ENCODE measurements at regions not wholly inside any gene's neighbourhood (a gene's known extent, or its start where the extent isn't known, plus 50 kb on each side); places are given as distances from the start of the nearest gene placed in this dataset.

DNA sequence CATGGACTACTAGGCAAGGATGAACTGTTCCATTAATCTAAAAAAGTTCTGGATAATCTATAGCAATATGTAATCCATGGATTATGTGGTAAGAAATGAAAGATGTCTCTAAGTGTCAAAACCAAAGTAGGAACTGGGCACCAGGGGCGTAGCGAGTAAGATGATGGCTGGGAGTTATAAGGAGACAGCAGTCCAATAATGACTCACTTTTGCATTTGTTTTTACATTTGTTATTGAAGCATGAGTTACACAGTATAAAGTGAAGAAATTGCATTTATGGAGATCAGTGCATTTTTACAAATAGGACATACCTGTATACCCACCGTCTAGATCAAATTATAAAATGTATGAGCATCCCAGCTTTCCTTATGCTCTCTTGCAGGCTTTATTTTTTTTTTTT is 878.5 kb upstream of the MAP3K7 start:
- H3K9me3 ChIP-seq (ENCODE audit: low read length), result no peaks in the 10 kb centered on the region
- H3K4me1 ChIP-seq (ENCODE audit: insufficient read depth, low read length), result no peaks in the 10 kb centered on the region
- no peak overlapping the region for H3K4me3 ChIP-seq (ENCODE audit: low read length)
- no peak overlapping the region for H2AFZ ChIP-seq (ENCODE audit: low read depth, low read length)
- H3K27me3 ChIP-seq (ENCODE audit: insufficient read depth, low read length), result no peaks in the 10 kb centered on the region
- no peaks in the 10 kb centered on the region for H3K36me3 ChIP-seq (ENCODE audit: insufficient read depth, low read length)

DNA sequence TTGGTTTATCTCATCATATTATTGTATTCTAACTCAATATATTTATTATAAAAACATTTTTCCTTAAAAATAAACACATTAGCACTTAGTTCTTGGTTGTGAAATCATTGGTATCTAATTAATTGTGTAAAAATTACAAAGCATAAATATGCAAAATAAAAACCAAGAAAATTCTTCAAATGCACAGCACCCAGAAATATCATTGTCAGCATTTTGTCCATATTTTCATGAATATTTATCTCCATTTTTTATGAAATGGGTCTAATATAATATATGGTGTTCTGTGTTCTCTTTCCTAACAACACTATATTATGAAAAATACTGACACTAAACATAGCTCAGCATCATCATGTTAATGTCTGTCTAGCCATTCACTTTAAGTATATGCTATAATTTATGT is 877.8 kb upstream of the MAP3K7 start:
- H3K4me3 ChIP-seq (ENCODE audit: low read length), result no peak overlapping the region
- no peaks in the 10 kb centered on the region for H3K36me3 ChIP-seq (ENCODE audit: insufficient read depth, low read length)
- no peak overlapping the region for H2AFZ ChIP-seq (ENCODE audit: low read depth, low read length)
- H3K4me1 ChIP-seq (ENCODE audit: insufficient read depth, low read length), result no peaks in the 10 kb centered on the region
- no peaks in the 10 kb centered on the region for H3K9me3 ChIP-seq (ENCODE audit: low read length)
- no peaks in the 10 kb centered on the region for H3K27me3 ChIP-seq (ENCODE audit: insufficient read depth, low read length)

DNA sequence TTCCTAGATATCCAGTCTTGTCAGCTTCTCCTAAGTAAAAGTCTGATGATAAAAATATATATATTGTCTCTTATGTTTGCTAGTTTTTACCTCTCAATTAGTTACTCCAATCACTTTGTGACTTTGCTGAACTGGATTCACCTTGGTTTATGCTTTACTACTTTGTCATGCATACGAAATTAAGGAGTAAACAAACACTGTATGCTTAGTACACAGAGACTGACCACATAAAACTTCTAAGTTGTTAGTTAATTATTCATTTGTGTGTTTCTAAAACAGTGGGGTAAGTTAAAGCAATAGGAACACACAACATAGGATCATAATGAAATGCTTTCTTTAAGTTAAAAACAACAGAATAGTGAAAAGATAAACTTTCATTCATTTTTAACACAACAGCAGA is 877.3 kb upstream of the MAP3K7 start:
- no peak overlapping the region for H3K4me3 ChIP-seq (ENCODE audit: low read length)
- H3K27me3 ChIP-seq (ENCODE audit: insufficient read depth, low read length), result no peaks in the 10 kb centered on the region
- no peak overlapping the region for H2AFZ ChIP-seq (ENCODE audit: low read depth, low read length)
- no peaks in the 10 kb centered on the region for H3K4me1 ChIP-seq (ENCODE audit: insufficient read depth, low read length)
- H3K9me3 ChIP-seq (ENCODE audit: low read length), result no peaks in the 10 kb centered on the region
- no peaks in the 10 kb centered on the region for H3K36me3 ChIP-seq (ENCODE audit: insufficient read depth, low read length)

- H2AFZ ChIP-seq (ENCODE audit: low read depth, low read length), result no peak overlapping the region
- no peaks in the 10 kb centered on the region for H3K27me3 ChIP-seq (ENCODE audit: insufficient read depth, low read length)
- H3K4me3 ChIP-seq (ENCODE audit: low read length), result no peak overlapping the region
- no peaks in the 10 kb centered on the region for H3K4me1 ChIP-seq (ENCODE audit: insufficient read depth, low read length)
- no peaks in the 10 kb centered on the region for H3K36me3 ChIP-seq (ENCODE audit: insufficient read depth, low read length)
- no peaks in the 10 kb centered on the region for H3K9me3 ChIP-seq (ENCODE audit: low read length)
These were observed 875.4 kb upstream of the MAP3K7 start for GRCh38 chr6:91462241-91462640.

- H3K36me3 ChIP-seq (ENCODE audit: insufficient read depth, low read length), result no peaks in the 10 kb centered on the region
These were observed 866.5 kb upstream of the MAP3K7 start for GRCh38 chr6:91453224-91453878.

DNA sequence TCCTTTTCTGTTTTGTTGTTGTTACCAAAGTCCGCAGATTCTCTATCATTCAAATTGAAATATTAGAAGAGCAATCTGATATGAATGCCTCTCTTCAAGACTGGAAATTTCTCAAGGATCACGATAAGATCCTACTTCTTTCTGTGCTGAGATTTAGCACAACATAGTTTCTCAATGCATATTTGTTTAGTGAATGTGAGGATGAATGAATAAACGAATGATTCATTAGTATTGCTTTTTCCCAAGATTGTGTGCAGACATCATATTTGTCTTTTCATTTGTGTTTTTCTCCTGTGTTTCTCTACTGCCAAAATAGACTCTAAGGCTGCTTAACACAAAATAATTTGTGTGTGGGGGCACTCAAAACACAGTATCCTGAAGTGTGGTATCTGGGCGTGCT is 862.7 kb upstream of the MAP3K7 start:
- Histone ChIP-seq H3K4me1 (ENCODE audit: insufficient read depth, low read length) (no peaks in the 10 kb centered on the region), H3K4me3 (ENCODE audit: low read length) (no peak overlapping the region), H3K9me3 (ENCODE audit: low read length) (no peaks in the 10 kb centered on the region), H3K36me3 (ENCODE audit: insufficient read depth, low read length) (no peaks in the 10 kb centered on the region), H2AFZ (ENCODE audit: low read depth, low read length) (no peak overlapping the region), H3K27me3 (ENCODE audit: insufficient read depth, low read length) (no peaks in the 10 kb centered on the region)

More at GRCh38 chr6:91453224-91453878, 866.5 kb upstream of the MAP3K7 start:
- no peak overlapping the region for H2AFZ ChIP-seq (ENCODE audit: low read depth, low read length)
- H3K4me1 ChIP-seq (ENCODE audit: insufficient read depth, low read length), result no peaks in the 10 kb centered on the region
- no peaks in the 10 kb centered on the region for H3K9me3 ChIP-seq (ENCODE audit: low read length)
- no peak overlapping the region for H3K4me3 ChIP-seq (ENCODE audit: low read length)
- H3K27me3 ChIP-seq (ENCODE audit: insufficient read depth, low read length), result no peaks in the 10 kb centered on the region

DNA sequence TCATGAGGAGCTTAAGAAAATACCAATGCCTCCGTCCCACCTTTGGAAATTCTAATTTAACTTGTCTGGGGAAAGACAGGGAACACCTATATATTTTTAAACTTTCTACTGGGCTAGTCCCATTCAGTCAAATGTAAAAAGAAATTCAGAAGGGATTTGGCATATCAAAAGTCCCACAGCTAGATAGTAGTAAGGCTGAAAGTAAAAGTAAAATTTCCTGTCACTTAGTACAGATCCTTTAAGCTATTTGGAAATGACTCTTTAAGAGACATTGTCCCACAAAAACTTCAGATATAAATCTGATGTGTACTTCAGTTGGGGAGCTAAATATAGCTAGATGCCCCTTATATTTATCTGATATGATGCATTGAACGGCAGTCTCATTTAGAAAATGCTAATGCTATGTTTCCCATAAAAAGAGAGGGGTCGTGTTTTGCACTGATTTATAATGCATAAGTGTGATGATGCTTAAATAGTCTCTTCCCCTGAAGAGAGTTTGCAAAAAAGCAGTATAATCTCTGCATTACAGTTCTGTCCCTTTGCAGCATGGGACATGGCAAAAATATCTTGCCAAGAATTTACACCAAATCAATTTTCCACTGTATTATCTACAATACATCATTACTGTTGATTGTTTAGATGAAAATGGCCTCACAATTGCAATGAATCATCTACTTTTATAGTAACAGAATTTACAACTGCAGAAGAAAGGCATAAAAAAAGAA is 860.8 kb upstream of the MAP3K7 start:
- Histone ChIP-seq H3K27me3 (ENCODE audit: insufficient read depth, low read length) (no peaks in the 10 kb centered on the region), H3K4me3 (ENCODE audit: low read length) (no peak overlapping the region), H3K9me3 (ENCODE audit: low read length) (no peaks in the 10 kb centered on the region), H3K36me3 (ENCODE audit: insufficient read depth, low read length) (no peaks in the 10 kb centered on the region), H3K4me1 (ENCODE audit: insufficient read depth, low read length) (no peaks in the 10 kb centered on the region), H2AFZ (ENCODE audit: low read depth, low read length) (no peak overlapping the region)

GRCh38 chr6:91447081-91447480 is 860.2 kb upstream of the MAP3K7 start:
- Histone ChIP-seq H3K4me1 (ENCODE audit: insufficient read depth, low read length) (no peaks in the 10 kb centered on the region), H2AFZ (ENCODE audit: low read depth, low read length) (no peak overlapping the region), H3K9me3 (ENCODE audit: low read length) (no peaks in the 10 kb centered on the region), H3K4me3 (ENCODE audit: low read length) (no peak overlapping the region), H3K36me3 (ENCODE audit: insufficient read depth, low read length) (no peaks in the 10 kb centered on the region), H3K27me3 (ENCODE audit: insufficient read depth, low read length) (no peaks in the 10 kb centered on the region)

DNA sequence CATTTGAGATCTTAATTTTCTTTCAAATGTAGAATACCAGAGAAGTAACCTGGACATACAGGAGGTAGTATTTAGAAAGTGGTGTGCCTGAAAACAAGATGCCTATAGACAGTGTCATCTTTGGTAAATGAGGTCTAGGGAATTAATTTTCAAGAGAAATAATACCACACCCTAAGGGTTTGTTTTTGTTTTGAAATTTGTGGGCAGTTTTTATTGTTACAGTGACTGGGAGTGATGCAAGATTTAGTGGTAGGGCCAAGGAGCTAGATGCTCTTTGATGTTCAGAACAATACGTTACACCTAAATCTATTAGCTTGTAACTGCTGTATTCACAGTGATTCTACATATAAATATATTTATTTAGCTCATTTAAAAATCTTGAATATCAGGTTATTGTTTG is 856.5 kb upstream of the MAP3K7 start:
- Histone ChIP-seq H3K4me3 (ENCODE audit: low read length) (no peak overlapping the region), H3K4me1 (ENCODE audit: insufficient read depth, low read length) (peaks cover 4% of the 10 kb centered on the region), H3K36me3 (ENCODE audit: insufficient read depth, low read length) (no peaks in the 10 kb centered on the region), H3K9me3 (ENCODE audit: low read length) (no peaks in the 10 kb centered on the region), H2AFZ (ENCODE audit: low read depth, low read length) (no peak overlapping the region), H3K27me3 (ENCODE audit: insufficient read depth, low read length) (no peaks in the 10 kb centered on the region)

DNA sequence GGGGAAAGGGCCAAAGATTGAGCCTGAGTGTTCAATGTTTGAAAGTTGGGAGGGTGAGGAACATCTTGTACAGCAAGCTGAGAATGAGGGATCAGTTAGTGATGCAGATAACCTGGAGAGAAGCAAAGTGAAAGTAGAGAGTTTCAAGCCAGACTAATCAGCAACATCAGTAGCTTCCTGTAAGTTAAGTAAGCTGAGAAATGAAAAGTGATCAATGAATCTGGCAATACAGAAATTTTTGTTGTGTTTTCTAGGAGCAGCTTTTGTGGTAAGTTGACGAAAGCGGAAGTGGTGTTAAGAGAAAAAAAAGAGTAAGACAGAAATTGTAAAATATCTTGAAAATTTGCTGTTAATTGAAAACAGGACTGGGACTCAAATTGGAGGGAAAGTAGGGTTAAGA is 855.5 kb upstream of the MAP3K7 start:
- Histone ChIP-seq H3K9me3 (ENCODE audit: low read length) (no peaks in the 10 kb centered on the region), H3K4me3 (ENCODE audit: low read length) (no peak overlapping the region), H3K27me3 (ENCODE audit: insufficient read depth, low read length) (no peaks in the 10 kb centered on the region), H3K4me1 (ENCODE audit: insufficient read depth, low read length) (peaks cover 15% of the 10 kb centered on the region), H3K36me3 (ENCODE audit: insufficient read depth, low read length) (no peaks in the 10 kb centered on the region), H2AFZ (ENCODE audit: low read depth, low read length) (no peak overlapping the region)

- Histone ChIP-seq H3K4me1 (ENCODE audit: insufficient read depth, low read length) (peaks cover 22% of the 10 kb centered on the region), H3K36me3 (ENCODE audit: insufficient read depth, low read length) (no peaks in the 10 kb centered on the region), H3K9me3 (ENCODE audit: low read length) (no peaks in the 10 kb centered on the region), H2AFZ (ENCODE audit: low read depth, low read length) (no peak overlapping the region), H3K27me3 (ENCODE audit: insufficient read depth, low read length) (no peaks in the 10 kb centered on the region), H3K4me3 (ENCODE audit: low read length) (no peak overlapping the region)
These were observed 851.7 kb upstream of the MAP3K7 start for GRCh38 chr6:91438570-91438969.

- Histone ChIP-seq H3K36me3 (ENCODE audit: insufficient read depth, low read length) (no peaks in the 10 kb centered on the region), H3K9me3 (ENCODE audit: low read length) (no peaks in the 10 kb centered on the region), H3K4me1 (ENCODE audit: insufficient read depth, low read length) (peaks cover 22% of the 10 kb centered on the region), H3K4me3 (ENCODE audit: low read length) (no peak overlapping the region), H3K27me3 (ENCODE audit: insufficient read depth, low read length) (no peaks in the 10 kb centered on the region), H2AFZ (ENCODE audit: low read depth, low read length) (no peak overlapping the region)
These were observed 850.5 kb upstream of the MAP3K7 start for GRCh38 chr6:91437315-91437729.

DNA sequence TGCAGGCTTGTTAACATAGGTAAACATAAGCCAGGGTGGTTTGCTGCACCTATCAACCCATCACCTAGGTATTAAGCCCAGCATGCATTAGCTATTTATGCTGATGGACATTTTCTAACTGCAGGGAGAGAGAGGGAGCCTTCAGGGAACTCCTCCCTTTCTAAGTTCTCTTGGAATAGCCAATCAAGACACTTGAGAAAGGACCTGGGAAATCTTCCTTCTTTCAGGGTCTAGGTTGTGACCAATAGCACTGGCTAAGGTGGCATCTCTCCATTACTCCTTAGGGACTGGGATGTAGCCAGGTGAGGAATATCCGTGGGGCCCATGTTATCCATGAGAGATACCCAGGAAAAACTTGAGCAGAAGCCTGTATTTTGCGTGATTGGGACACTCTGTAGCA is 849.6 kb upstream of the MAP3K7 start:
- Histone ChIP-seq H2AFZ (ENCODE audit: low read depth, low read length) (no peak overlapping the region), H3K36me3 (ENCODE audit: insufficient read depth, low read length) (no peaks in the 10 kb centered on the region)

GRCh38 chr6:91435630-91436029 is 848.8 kb upstream of the MAP3K7 start:
- Histone ChIP-seq H2AFZ (ENCODE audit: low read depth, low read length) (no peak overlapping the region), H3K4me3 (ENCODE audit: low read length) (no peak overlapping the region), H3K4me1 (ENCODE audit: insufficient read depth, low read length) (peaks cover 22% of the 10 kb centered on the region), H3K27me3 (ENCODE audit: insufficient read depth, low read length) (no peaks in the 10 kb centered on the region), H3K9me3 (ENCODE audit: low read length) (no peaks in the 10 kb centered on the region), H3K36me3 (ENCODE audit: insufficient read depth, low read length) (no peaks in the 10 kb centered on the region)

More for the DNA sequence above, 849.6 kb upstream of the MAP3K7 start:
- Histone ChIP-seq H3K4me1 (ENCODE audit: insufficient read depth, low read length) (peaks cover 22% of the 10 kb centered on the region), H3K4me3 (ENCODE audit: low read length) (no peak overlapping the region), H3K27me3 (ENCODE audit: insufficient read depth, low read length) (no peaks in the 10 kb centered on the region), H3K9me3 (ENCODE audit: low read length) (no peaks in the 10 kb centered on the region)

Measured in neuron (in vitro differentiated cells).